Stimulated activated CD4-positive, alpha-beta T cell treated with anti-CD3 and anti-CD28 coated beads, TNF-alpha, amount 100 ng/mL, for 4 hours (primary cell): ENCODE measurements at regions not wholly inside any gene's neighbourhood (a gene's known extent, or its start where the extent isn't known, plus 50 kb on each side); places are given as distances from the start of the nearest gene placed in this dataset.
"Not testable (repeated sequence)": the region's sequence is repeated elsewhere in the genome, so short reads cannot be mapped to it uniquely, and the experiment has no call there.

Experiments used
- DNase-seq, 3 experiments: peaks; one replicate each; pipeline ENCODE4 v3.0.0-alpha.2; 2020; ENCODE audit warnings: low read depth in 3 of 3

DNA sequence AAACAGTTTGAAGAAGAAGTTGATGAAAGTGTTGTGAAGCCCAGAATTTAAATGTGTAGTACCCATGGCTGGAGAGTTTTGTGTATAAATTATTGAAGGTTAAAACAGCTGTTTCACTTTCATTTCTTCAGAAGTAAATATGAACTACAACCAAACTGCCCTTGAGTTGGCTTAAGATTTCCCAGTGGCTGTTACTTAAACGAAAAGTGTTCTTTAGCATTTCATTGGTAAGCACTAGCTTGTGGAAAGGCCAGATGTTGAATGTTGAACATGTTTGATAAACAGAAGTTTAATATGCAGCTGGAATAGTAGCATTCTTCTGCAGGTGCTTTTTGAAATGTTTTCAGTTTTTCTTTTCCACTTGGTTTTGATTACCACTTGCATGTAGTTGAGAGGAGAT is 83.2 kb upstream of the TNRC6B start:
- DNase-seq: no peak

DNA sequence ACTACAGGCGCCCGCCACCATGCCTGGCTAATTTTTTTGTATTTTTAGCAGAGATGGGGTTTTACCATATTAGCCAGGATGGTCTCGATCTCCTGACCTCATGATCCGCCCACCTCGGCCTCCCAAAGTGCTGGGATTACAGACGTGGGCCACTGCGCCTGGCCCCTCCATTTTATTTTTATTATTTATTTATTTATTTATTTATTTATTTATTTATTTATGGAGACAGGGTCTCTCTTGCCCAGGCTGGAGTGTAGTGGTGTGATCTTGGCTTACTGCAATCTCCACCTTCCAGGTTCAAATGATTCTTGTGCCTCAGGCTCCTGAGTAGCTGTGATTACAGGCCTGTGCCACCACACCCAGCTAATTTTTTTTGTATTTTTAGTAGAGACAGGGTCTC is 77.8 kb upstream of the TNRC6B start:
- not testable (repeated sequence) for DNase-seq

DNA sequence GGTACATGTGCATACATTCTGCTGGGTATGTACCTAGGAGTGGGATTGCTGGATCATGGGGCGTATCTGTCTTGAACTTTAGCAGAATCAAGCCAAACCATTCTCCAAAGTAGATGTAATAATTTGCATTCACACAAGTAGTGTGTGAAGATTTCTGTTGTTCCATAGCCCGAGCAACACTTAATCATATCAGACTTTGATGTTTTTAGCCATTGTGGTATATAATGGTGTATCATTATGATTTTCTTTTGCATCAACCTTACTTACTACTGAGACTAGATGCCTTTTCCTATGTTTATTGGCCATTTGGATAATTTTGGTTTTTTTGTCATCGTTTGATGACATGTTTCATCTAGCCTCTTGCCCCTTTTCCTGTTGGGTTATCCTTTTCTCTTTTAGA is 72.0 kb upstream of the TNRC6B start:
- no peak for DNase-seq

DNA sequence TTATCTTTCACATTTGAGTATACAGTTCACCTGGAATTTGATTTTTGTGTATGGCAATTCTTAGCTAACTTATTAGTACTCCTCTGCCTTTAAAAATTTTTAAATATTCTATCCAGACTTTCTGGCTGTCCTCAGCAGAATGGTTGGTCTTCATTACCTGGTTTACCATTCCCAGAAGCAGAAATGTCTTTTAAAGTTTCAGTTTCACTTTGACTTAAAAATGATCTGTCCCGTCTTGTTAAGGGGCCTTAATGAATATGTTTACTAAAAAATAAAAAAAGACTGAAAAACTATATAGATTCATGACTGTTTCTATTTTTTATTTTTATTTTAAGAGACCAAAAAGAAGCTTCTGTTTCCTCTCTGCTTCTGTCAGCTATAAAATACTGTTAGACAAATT is 70.5 kb upstream of the TNRC6B start:
- DNase-seq: no peak

DNA sequence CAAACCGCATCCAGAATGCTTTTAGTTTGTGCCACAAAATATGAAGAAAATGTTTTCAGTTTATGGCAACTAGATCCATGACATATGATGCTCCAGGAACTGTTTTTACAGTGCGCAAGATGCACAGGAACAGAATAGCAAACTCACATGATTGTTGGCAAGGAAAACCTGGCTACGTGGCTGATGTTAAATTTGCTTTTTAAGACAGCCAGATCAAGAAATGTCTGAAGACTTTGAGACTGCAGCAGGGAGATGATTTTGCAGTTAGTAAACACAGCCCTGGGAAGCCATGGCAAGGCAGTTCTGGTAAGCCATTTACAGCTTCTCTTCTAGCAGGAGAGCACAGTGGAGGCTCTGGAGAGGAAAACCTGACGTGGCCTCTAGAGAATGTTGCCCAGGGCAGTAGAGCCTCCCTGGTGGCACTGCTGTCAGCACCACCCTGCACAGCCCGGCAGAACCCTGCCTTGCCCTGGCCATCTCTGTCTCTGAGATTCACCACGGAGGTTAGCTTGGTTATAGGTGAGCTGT is 69.8 kb upstream of the TNRC6B start:
- DNase-seq: peak in 2 of 3 experiments; percentile 4 to 7

DNA sequence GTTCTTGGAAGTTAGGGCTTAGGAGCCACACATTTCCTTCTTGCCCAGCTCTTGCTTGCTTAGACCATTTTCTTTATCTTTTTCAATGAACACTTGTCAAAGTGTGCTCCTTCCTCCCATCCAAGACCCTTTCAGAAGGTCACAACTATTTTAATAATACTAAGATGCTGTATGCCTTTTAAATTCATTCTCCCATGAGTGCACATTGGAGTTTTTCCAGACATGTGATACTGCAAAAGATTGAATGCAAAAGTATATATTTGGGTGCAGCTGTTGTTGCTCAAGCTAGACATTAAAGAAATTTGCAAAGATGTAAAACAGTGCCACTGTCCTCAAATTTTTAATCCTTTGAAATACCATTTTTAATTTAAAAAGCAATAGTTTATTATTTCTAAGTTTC is 69.3 kb upstream of the TNRC6B start:
- DNase-seq: no peak

DNA sequence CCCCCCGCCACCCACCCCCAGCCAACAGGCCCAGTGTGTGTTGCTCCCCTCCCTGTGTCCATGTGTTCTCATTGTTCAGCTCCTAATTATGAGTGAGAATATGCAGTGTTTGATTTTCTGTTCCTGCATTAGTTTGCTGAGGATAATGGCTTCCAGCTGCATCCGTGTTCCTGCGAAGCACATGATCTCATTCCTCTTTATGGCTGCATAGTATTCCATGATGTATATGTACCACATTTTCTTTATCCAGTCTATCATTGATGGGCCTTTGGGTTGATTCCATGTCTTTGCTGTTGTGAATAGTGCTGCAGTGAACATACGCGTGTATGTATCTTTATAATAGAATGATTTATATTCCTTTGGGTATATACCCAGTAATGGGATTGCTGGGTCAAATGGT is 68.8 kb upstream of the TNRC6B start:
- DNase-seq: not testable (repeated sequence)

DNA sequence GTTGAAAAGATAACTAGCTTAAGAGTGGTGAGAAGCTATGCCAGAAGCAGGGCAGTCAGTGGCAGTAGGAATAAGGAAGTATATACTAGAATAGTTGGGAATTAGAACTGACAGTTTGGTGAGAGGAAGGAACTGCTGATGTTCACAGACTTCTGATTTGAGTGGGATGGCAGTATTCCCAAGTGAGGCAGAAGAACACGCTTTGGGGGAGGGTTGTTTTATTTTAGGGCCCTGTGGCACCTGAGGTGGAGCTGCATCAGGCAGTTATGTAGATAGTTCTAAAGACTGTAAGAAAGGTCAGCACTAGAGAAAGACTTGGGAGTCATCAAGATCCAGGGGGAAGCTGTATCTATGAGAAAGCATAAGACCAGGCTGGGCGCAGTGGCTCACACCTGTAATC is 66.3 kb upstream of the TNRC6B start:
- DNase-seq: no peak

DNA sequence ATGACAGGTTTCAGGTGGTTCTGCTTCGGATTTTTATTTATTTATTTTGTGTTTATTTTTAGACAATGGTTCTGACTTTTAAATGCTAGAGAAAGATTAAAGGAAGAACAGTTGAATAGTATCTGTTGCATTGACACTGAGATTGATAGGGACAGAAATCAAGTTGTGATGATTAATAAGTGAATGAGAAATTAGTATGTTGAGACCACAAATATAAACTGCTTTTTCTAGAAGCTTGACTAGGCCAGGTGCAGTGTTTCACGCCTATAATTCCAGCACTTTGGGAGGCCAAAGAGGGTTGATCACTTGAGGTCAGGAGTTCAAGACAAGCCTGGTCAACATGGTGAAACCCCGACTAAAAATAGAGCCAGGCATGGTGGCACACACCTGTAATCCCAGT is 65.1 kb upstream of the TNRC6B start:
- no peak for DNase-seq

DNA sequence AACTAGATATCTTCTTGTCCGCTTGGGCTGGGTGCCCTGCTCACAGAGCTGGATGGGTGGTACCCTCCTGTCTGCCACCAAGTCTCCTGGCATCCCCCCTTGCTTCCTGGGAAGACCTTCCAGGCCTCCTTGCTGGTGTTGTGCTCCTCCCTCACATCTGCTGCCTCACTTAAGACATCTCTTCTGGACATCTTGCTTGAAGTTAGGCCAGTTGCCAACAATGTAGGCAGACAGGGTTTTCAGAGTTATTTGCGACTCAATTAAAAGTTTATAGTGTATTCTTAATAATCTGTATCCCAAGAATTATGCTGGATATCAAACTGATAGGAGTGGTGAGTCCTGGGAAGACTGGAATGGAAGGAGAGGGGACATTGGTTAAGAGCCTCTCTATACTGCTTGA is 64.0 kb upstream of the TNRC6B start:
- no peak for DNase-seq

DNA sequence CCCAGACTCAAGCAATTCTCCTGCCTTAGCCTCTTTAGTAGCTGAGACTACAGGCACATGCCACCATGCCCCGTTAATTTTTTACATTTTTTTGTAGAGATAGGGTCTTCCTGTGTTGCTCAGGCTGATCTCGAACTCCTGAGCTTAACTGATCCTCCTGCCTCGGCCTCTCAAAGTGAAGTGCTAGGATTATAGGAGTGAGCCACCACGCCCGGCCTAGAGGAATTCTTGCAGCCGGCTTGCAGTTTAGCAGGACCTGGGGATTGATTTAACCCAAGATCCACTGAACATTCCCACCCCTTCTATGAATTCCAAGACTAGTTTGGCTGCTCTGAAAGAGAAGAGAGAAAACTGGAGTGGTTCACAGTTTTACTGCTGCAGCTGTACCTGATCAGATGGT is 63.3 kb upstream of the TNRC6B start:
- DNase-seq: no peak

DNA sequence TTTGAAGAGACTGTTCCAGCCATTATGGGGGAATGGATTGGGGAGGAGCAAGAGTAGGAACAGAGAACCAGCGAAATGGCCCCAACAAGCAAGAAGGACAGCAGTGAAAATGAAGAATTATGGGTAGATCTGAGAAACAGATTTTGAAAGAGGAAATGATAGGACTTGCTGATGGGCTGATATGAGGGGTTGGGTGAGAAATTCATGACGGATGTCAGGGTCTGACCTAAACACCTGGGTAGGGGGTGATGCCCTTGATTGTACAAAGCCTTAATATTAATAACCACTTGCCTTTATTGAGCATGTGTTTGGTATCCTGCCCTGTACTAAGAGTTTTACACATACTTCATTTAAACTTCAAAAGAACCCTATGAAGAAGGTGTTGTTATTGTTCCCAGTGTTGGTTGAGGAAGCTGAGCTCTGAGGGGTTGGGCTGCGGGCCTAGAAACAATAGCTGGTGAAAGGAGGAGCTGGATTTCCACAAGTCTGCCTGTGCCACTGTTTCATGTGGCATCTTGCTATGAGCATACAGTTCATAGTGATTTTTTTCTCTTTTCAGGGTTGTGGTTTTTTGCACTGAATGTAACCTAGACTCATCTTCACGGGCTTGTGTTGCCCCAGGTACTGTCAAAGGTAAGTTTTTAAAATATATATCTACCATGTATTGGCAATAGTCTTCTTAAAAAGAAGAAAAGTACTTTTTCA is 61.1 kb upstream of the TNRC6B start:
- DNase-seq: no peak

DNA sequence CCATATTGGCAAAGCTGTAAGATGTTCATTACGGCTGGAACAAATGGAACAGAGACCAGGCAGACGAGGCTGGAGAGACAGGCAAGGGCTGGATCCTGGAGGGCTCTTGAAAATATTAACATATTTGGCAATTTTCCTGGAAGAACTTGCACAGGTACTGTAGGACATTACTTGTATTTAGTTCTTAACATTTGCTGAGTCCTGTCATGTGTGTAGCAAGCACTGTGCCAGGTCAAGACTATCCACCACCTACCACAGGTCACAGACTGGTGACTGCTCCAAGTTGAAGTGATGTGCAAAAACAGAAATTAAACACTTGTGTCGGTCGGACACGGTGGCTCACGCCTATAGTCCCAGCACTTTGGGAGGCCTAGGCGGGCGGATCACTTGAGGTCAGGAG is 58.7 kb upstream of the TNRC6B start:
- DNase-seq: no peak

DNA sequence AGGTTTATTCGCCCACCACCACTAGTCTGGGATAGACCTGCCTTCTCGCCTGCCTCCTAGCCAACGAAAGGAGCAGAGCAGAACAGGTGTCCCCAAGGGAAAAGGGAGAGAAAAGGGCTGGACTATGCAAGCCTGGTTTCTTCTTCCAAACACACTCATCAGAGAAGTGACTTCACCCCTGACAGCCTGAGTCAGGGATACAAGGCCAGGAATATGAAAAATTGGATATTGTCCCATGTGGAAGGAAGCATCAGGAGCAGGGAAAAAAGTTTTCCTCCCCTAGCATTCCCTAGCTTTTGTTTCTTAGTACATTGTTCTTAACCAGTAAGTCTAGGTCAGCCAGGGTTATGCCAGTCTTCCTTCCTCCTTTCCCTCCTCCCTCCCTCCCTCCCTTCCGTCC is 56.9 kb upstream of the TNRC6B start:
- DNase-seq: no peak

DNA sequence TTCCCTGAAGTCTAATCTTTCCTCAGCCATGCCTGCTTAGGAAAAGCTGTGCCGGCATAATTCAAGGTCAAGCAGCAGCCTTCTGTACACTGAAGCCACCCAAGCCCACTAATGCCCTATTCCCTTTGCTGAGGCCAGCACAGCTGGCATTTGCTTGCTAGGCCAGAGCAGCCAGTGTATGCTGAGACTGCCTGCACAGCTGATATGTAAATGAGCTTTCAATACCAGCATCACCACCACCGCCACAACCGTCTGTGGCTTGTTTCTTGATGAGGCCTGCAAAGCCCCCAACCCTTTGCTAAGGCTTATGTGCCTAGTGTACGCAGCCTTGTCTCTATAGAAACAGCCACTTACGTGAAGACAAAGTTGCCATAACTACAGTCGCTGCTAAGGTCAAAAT is 56.3 kb upstream of the TNRC6B start:
- no peak for DNase-seq

DNA sequence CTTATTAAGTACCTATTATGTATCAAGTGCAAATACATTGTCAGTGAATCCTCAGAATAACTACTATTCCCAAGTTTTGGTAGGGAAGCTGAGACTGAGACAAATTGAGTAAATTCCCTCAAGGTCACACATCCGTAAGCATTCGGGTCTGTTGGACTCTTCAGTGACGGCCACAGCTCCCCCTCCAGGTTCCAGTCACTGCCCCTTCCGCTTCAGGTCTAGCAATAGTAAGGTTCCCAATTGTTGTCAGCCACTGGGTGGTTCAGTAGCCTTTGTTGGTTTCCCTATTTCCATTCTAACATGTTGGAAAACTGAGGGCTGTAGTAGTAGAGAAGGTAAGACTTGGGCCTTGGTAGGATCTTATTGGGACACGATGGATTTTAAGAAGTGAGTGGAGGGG is 54.9 kb upstream of the TNRC6B start:
- no peak for DNase-seq

DNA sequence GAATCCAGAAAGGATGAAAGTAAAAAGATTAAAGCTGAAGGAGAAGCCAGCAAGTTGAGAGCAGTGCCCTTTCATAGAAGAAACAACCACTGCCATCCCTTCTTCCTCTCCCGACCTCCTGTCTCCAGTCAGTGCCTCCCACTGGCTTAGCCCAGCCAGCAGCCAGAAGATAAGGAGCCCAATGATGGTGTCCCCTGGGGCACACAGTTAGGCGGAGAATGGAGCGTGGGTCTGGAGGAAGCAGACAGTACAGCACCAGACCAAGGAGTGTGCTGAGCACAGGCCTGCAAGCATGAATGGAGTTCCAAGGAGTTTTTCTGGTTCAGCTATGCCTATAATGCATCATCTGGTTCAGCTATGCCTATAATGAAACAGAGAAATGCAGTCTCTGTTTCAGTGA is 54.3 kb upstream of the TNRC6B start:
- no peak for DNase-seq
